ENCODE measurements at regions not wholly inside any gene's neighbourhood (a gene's known extent, or its start where the extent isn't known, plus 50 kb on each side); places are given as distances from the start of the nearest gene placed in this dataset.

- TF ChIP-seq POLR2A (IDR thresholded peaks at IDR 0.05; ENCODE audit: low read length) (no peak), GATA1 (IDR thresholded peaks at IDR 0.05; ENCODE audit: low read depth, low read length) (no peak)
Measured at GRCh38 chr4:45475548-45475947, 648.3 kb downstream of the GABRG1 start.
